ENCODE measurements at regions not wholly inside any gene's neighbourhood (a gene's known extent, or its start where the extent isn't known, plus 50 kb on each side); places are given as distances from the start of the nearest gene placed in this dataset.

- Histone ChIP-seq H3K4me1 (ENCODE audit: insufficient read depth, low read length) (no peaks in the 10 kb centered on the region), H3K27me3 (ENCODE audit: low read length) (peaks cover 16% of the 10 kb centered on the region; the same call in 1 of the 2 replicates), H3K9me2 (replicated peaks; ENCODE audit: low read length) (no peaks in the 10 kb centered on the region), H3K79me2 (ENCODE audit: low read length) (no peaks in the 10 kb centered on the region), H3F3A (ENCODE audit: low read length, unreplicated experiment) (no peaks in the 10 kb centered on the region), H3K4me2 (ENCODE audit: low read length) (no peak overlapping the region), H3K4me3 (ENCODE audit: low read length) (no peak overlapping the region), H3K36me3 (ENCODE audit: low read depth, low read length) (no peaks in the 10 kb centered on the region), H4K20me1 (ENCODE audit: low read length) (no peaks in the 10 kb centered on the region), H2AFZ (ENCODE audit: low read length) (no peak overlapping the region), H3K9ac (ENCODE audit: low read length) (no peak overlapping the region), H3K9me3 (ENCODE audit: low read length) (no peaks in the 10 kb centered on the region), H3K27ac (ENCODE audit: low read length) (no peak overlapping the region)
- intact Hi-C loops (cut with micrococcal nuclease), result no loop called here
- DNase-seq (no peak), ATAC-seq (no peak)
- TF ChIP-seq EZH2phosphoT487 (IDR thresholded peaks at IDR 0.05; ENCODE audit: borderline replicate concordance, low read length), result no peak
- ChIA-PET CTCF (no interaction called here), POLR2A (ENCODE audit: unreplicated experiment) (no interaction called here)
- no TSS peak for BruUV-seq (replicated peaks)
Observed at GRCh38 chr12:41709012-41709411, 435.7 kb downstream of the GXYLT1 start.

- Histone ChIP-seq H3K4me2 (ENCODE audit: low read length) (no peak overlapping the region), H3K4me3 (ENCODE audit: low read length) (no peak overlapping the region), H3K36me3 (ENCODE audit: low read depth, low read length) (no peaks in the 10 kb centered on the region), H3K9ac (ENCODE audit: low read length) (no peak overlapping the region), H3K27me3 (ENCODE audit: low read length) (peaks cover 27% of the 10 kb centered on the region; the same call in 1 of the 2 replicates), H3K79me2 (ENCODE audit: low read length) (no peaks in the 10 kb centered on the region), H3K9me3 (ENCODE audit: low read length) (no peaks in the 10 kb centered on the region), H3K4me1 (ENCODE audit: insufficient read depth, low read length) (no peaks in the 10 kb centered on the region), H3F3A (ENCODE audit: low read length, unreplicated experiment) (no peaks in the 10 kb centered on the region), H2AFZ (ENCODE audit: low read length) (no peak overlapping the region), H3K9me2 (replicated peaks; ENCODE audit: low read length) (no peaks in the 10 kb centered on the region), H3K27ac (ENCODE audit: low read length) (no peak overlapping the region), H4K20me1 (ENCODE audit: low read length) (no peaks in the 10 kb centered on the region)
- intact Hi-C loops (cut with micrococcal nuclease), result no loop called here
- no peak for TF ChIP-seq EZH2 (IDR thresholded peaks at IDR 0.05; ENCODE audit: low read length, unreplicated experiment)
- TF ChIP-seq EZH2phosphoT487 (IDR thresholded peaks at IDR 0.05; ENCODE audit: borderline replicate concordance, low read length), result no peak
- TF ChIP-seq CTCF (conservative IDR thresholded peaks at IDR 0.05; ENCODE audit: low read depth, low read length), result no peak
- ChIA-PET CTCF (no interaction called here), POLR2A (ENCODE audit: unreplicated experiment) (no interaction called here)
- ATAC-seq, result no peak
- DNase-seq, result no peak
- BruUV-seq (replicated peaks), result no TSS peak
Observed at GRCh38 chr12:41706376-41706775, 438.3 kb downstream of the GXYLT1 start.

- Histone ChIP-seq H4K20me1 (ENCODE audit: low read length) (no peaks in the 10 kb centered on the region), H2AFZ (ENCODE audit: low read length) (no peak overlapping the region), H3K27me3 (ENCODE audit: low read length) (peaks cover 28% of the 10 kb centered on the region; the same call in 1 of the 2 replicates), H3F3A (ENCODE audit: low read length, unreplicated experiment) (no peaks in the 10 kb centered on the region), H3K9me2 (replicated peaks; ENCODE audit: low read length) (no peaks in the 10 kb centered on the region), H3K4me2 (ENCODE audit: low read length) (no peak overlapping the region), H3K27ac (ENCODE audit: low read length) (no peak overlapping the region), H3K9ac (ENCODE audit: low read length) (no peak overlapping the region), H3K4me1 (ENCODE audit: insufficient read depth, low read length) (no peaks in the 10 kb centered on the region), H3K79me2 (ENCODE audit: low read length) (no peaks in the 10 kb centered on the region), H3K36me3 (ENCODE audit: low read depth, low read length) (no peaks in the 10 kb centered on the region), H3K9me3 (ENCODE audit: low read length) (no peaks in the 10 kb centered on the region), H3K4me3 (ENCODE audit: low read length) (no peak overlapping the region)
- TF ChIP-seq CTCF (conservative IDR thresholded peaks at IDR 0.05; ENCODE audit: low read depth, low read length) (no peak), EZH2phosphoT487 (IDR thresholded peaks at IDR 0.05; ENCODE audit: borderline replicate concordance, low read length) (no peak), EZH2 (IDR thresholded peaks at IDR 0.05; ENCODE audit: low read length, unreplicated experiment) (no peak)
- no TSS peak for BruUV-seq (replicated peaks)
- POLR2A ChIA-PET (ENCODE audit: unreplicated experiment), result no interaction called here
- intact Hi-C loops (cut with micrococcal nuclease), result no loop called here
- ATAC-seq, result no peak
- DNase-seq, result no peak
- CTCF ChIA-PET, result no interaction called here
Observed at GRCh38 chr12:41701943-41702601, 442.6 kb downstream of the GXYLT1 start.

Measured in PC-3 (cell line).